ENCODE measurements at regions not wholly inside any gene's neighbourhood (a gene's known extent, or its start where the extent isn't known, plus 50 kb on each side); places are given as distances from the start of the nearest gene placed in this dataset.
"Not testable (repeated sequence)": the region's sequence is repeated elsewhere in the genome, so short reads cannot be mapped to it uniquely, and the experiment has no call there.

DNA sequence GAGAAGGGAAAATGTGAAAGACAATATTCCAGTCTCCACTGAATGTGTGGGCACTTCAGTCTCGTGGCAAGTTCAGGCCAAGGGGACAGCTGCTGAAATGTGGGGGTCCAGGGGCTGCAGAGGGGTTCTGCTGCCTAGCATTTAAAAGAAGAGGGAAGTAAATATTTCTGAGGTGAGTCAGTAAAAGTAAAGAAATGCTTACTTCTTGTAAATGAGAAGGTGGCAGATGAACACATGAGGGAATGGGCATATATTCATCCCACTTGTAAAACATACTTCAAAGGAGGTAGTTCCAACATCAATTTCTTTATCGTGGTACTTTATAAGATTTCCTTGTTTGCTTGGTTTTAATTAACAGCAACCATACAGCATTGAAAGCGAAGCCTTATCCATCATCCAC, 63.1 kb upstream of the HIVEP3 start:
- no peak for DNase-seq (ENCODE audit: low read depth in 2 of 2)

DNA sequence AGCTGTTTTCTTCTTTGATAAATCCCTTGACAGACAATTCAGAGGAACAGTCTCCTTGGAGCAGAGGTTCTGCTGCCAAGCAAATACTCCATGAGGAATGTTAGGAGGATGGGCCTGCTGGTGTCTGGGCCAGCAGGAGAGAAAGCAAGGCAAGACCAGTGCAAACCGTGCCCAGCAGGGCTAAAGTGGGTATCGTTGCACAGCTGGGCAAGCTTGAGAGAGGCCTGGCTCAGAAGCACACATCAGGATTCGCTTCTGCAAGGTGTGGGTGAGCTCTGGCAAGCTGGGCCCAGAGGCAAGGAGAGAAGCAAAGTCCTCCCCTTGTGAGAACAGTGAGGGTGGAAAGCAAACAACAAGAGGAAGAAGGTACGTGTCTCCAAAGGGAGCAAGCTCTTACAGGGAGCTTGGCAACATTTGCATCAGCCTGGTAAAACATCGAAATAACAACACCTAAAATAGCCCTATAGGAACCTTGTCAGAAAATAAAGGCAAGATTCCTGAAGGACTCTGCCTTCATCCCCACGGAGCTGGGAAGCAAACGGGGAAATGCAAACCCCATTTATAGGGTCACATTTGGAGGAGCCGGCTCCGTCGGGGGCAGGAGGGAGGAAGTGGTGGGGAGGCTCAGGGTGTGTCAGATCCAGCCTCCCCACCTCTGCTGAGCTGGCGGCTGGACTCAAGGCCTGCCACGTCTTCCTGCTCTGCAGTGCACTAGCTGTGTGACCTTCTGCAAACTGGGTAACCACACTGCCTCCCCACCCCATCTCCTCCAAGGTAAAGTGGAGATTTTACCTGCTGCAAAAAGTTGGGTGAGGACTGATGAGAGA, 62.3 kb upstream of the HIVEP3 start:
- DNase-seq (ENCODE audit: low read depth in 2 of 2) = no peak

DNA sequence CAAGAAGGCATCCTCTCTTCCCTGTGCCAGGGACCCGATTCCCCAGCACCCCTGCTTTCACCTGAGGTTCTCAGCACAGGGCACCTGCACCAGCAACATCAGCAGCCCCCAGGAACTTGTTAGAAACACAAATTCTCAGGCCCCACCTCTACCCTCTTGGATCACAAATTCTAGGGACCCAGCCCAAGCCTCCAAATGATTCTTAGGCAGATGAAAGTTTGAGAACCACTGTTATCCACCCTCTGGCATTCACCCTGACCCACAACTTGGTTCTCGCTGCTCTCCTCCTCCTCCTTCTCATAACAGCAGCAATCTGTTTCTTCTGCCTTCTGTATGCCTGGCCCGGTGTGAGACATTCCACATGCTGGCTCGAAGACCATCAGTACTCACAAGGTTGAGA, 60.3 kb upstream of the HIVEP3 start:
- DNase-seq (ENCODE audit: low read depth in 2 of 2) = no peak

DNA sequence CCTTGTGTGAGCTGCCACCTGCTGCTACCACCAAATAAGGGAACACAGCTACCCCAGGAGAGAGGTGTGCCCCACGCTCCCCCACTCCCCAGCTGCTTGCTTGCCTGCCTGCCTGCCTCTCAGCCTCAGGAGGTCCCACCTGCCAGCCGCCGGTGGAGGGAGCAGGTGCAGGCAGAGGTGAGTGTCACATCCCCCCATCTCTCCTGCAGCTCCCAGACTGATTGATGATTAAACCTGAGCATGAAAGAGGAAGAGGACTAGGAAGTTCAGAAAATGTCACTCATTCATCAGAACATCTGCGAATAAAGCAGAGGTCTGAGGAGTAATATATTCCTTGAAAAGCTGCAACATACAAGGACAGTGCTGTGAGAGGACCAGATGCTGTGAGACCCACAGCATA, 58.6 kb upstream of the HIVEP3 start:
- DNase-seq (ENCODE audit: low read depth in 2 of 2) = no peak

DNA sequence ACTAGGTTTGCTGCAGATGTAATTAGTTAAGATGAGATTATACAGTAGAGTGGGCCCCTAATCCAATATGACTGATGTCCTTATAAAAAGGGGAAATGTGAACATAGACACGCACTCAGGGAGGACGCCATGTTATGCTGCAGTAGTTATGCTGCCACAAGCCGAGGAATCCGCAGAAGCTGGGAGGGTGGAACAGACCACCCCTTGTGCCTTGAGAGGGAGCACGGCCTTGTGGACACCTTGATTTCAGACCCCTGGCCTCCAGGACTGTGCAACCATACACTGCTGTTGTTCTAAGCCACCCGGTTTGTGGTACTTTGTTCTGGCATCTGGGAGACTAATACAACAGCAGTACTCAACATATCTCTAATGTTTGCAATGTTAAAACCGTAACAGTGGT, 57.9 kb upstream of the HIVEP3 start:
- no peak for DNase-seq (ENCODE audit: low read depth in 2 of 2)

DNA sequence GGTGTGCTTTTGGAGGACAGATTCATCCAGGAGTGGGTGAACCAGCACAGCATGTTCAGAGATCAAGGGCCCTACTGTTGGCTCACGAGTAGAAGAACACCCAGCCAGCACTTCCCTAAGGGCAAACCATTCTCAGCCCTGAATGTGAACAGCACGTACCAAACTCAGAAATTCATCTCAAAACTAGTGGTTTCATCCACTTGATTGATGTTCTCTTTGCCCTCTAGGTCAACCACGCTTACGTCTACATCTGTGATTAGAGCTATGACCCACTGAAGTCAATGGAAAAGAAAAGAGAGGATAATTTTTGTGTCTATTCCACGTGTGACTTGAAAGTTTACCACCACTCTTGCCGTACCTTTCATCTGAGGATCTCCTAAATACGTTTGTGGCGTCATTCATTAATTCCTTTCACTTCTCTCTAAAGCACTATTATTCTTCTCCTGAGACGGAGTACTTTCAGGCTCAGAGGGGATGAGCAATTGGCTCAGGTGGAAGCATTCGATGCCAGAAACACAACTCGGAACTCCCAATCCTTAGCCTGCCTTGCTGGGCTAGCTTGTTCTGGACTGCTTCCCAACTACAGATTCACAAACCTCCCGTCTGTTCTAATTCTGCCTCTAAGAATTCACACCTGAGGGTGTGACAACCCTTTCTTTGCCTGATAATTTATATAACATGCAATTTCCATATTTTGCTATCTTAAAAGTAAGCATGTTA, 57.3 kb upstream of the HIVEP3 start:
- no peak for DNase-seq (ENCODE audit: low read depth in 2 of 2)

DNA sequence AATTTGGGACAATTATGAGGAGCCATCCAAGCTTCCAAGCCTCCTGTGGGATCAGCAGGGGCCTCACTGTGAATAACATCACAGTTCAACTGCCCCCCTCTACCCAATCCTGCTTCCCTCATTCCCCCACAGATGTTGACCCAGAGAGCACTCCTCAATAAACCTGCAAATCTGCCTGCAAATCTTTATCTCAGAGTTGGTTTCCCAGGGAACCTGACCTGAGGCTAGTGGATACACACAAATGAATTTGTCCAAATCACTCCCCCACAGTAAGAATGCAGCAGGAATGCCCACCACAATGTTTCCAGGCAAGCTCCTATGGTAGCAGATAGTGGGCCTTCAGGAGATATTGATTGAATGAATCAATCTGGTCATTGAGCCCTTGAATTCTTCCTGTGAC, 56.4 kb upstream of the HIVEP3 start:
- DNase-seq (ENCODE audit: low read depth in 2 of 2) = no peak

DNA sequence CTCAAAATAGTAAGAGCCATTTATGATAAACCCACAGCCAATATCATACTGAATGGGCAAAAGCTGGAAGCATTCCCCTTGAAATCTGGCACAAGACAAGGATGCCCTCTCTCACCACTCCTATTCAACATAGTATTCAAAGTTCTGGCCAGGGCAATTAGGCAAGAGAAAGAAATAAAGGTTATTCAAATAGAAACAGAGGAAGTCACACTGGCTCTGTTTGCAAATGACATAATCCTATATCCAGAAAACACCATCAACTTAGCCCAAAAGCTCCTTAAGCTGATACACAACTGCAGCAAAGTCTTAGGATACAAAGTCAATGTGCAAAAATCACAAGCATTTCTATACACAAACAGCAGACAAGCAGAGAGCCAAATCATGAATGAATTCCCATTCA, 49.8 kb upstream of the HIVEP3 start:
- not testable (repeated sequence) for DNase-seq (ENCODE audit: low read depth in 2 of 2)
